ENCODE measurements at regions not wholly inside any gene's neighbourhood (a gene's known extent, or its start where the extent isn't known, plus 50 kb on each side); places are given as distances from the start of the nearest gene placed in this dataset.

DNA sequence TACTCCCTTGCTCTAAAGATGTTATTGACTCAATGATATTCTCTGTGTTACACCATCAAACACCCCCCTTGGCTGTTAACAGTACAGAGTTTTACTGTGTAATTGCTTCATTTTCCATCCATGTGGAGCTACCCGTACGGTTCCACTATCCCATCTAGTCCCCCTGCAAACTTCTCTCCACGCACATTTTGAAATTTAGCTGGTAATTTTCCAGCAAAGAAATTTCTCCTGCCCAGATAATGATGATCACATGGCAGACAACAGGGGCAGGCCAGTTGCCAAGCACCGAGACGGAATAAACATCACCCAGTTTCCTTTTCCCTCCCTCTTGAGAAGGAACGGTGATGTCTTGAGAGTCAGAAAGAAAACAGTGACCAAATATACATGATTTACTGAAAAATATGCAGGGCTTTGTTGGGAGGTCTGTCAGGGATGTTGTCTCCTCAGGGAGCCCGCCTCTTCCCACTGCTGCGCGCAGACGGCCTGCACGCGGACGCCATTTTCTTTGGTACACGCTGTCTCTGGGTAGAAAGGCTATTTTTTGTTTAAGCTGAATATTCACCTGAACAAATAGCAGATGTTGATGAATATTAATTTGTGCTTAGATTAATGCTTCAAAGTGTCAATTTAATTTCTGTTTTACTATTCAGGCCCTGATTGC is 109.9 kb downstream of the OLFM4 start:
- TF ChIP-seq, protein P1, sequence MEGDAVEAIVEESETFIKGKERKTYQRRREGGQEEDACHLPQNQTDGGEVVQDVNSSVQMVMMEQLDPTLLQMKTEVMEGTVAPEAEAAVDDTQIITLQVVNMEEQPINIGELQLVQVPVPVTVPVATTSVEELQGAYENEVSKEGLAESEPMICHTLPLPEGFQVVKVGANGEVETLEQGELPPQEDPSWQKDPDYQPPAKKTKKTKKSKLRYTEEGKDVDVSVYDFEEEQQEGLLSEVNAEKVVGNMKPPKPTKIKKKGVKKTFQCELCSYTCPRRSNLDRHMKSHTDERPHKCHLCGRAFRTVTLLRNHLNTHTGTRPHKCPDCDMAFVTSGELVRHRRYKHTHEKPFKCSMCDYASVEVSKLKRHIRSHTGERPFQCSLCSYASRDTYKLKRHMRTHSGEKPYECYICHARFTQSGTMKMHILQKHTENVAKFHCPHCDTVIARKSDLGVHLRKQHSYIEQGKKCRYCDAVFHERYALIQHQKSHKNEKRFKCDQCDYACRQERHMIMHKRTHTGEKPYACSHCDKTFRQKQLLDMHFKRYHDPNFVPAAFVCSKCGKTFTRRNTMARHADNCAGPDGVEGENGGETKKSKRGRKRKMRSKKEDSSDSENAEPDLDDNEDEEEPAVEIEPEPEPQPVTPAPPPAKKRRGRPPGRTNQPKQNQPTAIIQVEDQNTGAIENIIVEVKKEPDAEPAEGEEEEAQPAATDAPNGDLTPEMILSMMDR (IDR thresholded peaks at IDR 0.05), result no peak
- TF ChIP-seq POLR2A (IDR thresholded peaks at IDR 0.05), result no peak

All from ovary (tissue), 3 donors.